Smooth muscle cell (in vitro differentiated cells): ENCODE measurements at regions not wholly inside any gene's neighbourhood (a gene's known extent, or its start where the extent isn't known, plus 50 kb on each side); places are given as distances from the start of the nearest gene placed in this dataset.

Experiments
- DNase-seq: peaks from one replicate; lab custom pipeline; 2025; ENCODE audit not compliant: unreplicated experiment; lab: John Stamatoyannopoulos, UW
- H2AFZ ChIP-seq: fragments of 200-600 bp; sonication (generic); 2 replicates; pipeline ENCODE4 v1.6.0; 2016; ENCODE audit warnings: antibody characterized with exemption, low read depth, mild to moderate bottlenecking
- H3F3A ChIP-seq: fragments of 200-600 bp; sonication (generic); 2 replicates; pipeline ENCODE4 v1.6.0; 2017; ENCODE audit warnings: antibody characterized with exemption, low read depth
- H3K27ac ChIP-seq: fragments of 200-600 bp; sonication (generic); 2 replicates; pipeline ENCODE4 v1.5.1; 2016; ENCODE audit warnings: low read depth, mild to moderate bottlenecking
- H3K27me3 ChIP-seq: fragments of 200-600 bp; sonication (generic); 2 replicates; pipeline ENCODE4 v1.6.1; 2016; ENCODE audit warnings: low read depth, mild to moderate bottlenecking
- H3K36me3 ChIP-seq: fragments of 200-600 bp; sonication (generic); 2 replicates; pipeline ENCODE4 v1.5.1; 2016; ENCODE audit warnings: low read depth
- H3K4me1 ChIP-seq: fragments of 200-600 bp; sonication (generic); 2 replicates; pipeline ENCODE4 v1.5.1; 2016; ENCODE audit warnings: low read depth
- H3K4me2 ChIP-seq: fragments of 200-600 bp; sonication (generic); 2 replicates; pipeline ENCODE4 v1.6.0; 2016; ENCODE audit warnings: mild to moderate bottlenecking
- H3K4me3 ChIP-seq: fragments of 200-600 bp; sonication (generic); 2 replicates; pipeline ENCODE4 v1.5.1; 2016; ENCODE audit warnings: mild to moderate bottlenecking
- H3K79me2 ChIP-seq: fragments of 200-600 bp; sonication (generic); 2 replicates; pipeline ENCODE4 v1.6.0; 2016; ENCODE audit warnings: low read depth, mild to moderate bottlenecking
- H3K9ac ChIP-seq: fragments of 200-600 bp; sonication (generic); 2 replicates; pipeline ENCODE4 v1.6.0; 2016; ENCODE audit warnings: low read depth
- H3K9me3 ChIP-seq: fragments of 200-600 bp; sonication (generic); replicated peaks from 2 replicates; pipeline ENCODE4 v1.5.1; 2016; ENCODE audit warnings: low read depth
- H4K20me1 ChIP-seq: fragments of 200-600 bp; sonication (generic); 2 replicates; pipeline ENCODE4 v1.6.0; 2016; ENCODE audit warnings: low read depth
- WGBS: methylation state at CpG from one replicate; pipeline ENCODE4 v1.1.7; 2016; ENCODE audit warnings: low lambda C conversion rate; 5-methylcytosine and 5-hydroxymethylcytosine counted together
- TF ChIP-seq, protein P1 (sequence below): fragments of 200-600 bp; sonication (generic); IDR thresholded peaks from 2 replicates; pipeline ENCODE4 v1.5.1; 2017; ENCODE audit warnings: borderline replicate concordance, mild to moderate bottlenecking, antibody characterized with exemption; ENCODE audit not compliant: insufficient read depth, poor library complexity, severe bottlenecking

DNA sequence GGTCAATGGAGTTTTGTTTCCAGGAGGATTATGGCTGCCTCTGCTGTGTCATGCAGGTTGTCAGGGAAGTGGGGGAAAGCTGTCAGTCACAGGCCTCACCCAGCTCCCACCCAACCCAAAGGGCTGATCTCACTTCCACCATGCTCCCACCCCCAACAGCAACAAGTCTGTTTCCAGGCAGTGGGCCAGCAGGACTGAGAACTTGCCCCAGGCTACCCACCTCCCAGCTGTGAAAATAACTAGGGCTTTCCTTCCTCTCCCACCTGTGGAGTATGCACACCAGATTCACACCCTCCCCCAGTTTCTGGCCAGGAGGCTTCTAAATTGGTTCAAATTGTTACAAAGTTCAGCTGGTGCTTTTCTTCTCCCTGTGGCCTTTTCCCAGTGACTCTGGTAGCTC, 95.6 kb upstream of the ACVR1 start:
- no peak overlapping the region for H3K27ac ChIP-seq
- TF ChIP-seq, protein P1, sequence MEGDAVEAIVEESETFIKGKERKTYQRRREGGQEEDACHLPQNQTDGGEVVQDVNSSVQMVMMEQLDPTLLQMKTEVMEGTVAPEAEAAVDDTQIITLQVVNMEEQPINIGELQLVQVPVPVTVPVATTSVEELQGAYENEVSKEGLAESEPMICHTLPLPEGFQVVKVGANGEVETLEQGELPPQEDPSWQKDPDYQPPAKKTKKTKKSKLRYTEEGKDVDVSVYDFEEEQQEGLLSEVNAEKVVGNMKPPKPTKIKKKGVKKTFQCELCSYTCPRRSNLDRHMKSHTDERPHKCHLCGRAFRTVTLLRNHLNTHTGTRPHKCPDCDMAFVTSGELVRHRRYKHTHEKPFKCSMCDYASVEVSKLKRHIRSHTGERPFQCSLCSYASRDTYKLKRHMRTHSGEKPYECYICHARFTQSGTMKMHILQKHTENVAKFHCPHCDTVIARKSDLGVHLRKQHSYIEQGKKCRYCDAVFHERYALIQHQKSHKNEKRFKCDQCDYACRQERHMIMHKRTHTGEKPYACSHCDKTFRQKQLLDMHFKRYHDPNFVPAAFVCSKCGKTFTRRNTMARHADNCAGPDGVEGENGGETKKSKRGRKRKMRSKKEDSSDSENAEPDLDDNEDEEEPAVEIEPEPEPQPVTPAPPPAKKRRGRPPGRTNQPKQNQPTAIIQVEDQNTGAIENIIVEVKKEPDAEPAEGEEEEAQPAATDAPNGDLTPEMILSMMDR = no peak
- no peak overlapping the region for H3K4me3 ChIP-seq
- no peak overlapping the region for H3K9ac ChIP-seq
- H3K4me1 ChIP-seq = no peaks in the 10 kb centered on the region
- H3K4me2 ChIP-seq = no peak overlapping the region
- no peaks in the 10 kb centered on the region for H3K27me3 ChIP-seq
- no peaks in the 10 kb centered on the region for H3K9me3 ChIP-seq
- DNase-seq = no peak
- H3K79me2 ChIP-seq = no peaks in the 10 kb centered on the region
- H3K36me3 ChIP-seq = no peaks in the 10 kb centered on the region
- H4K20me1 ChIP-seq = no peaks in the 10 kb centered on the region
- H2AFZ ChIP-seq = no peak overlapping the region
- H3F3A ChIP-seq = no peaks in the 10 kb centered on the region

DNA sequence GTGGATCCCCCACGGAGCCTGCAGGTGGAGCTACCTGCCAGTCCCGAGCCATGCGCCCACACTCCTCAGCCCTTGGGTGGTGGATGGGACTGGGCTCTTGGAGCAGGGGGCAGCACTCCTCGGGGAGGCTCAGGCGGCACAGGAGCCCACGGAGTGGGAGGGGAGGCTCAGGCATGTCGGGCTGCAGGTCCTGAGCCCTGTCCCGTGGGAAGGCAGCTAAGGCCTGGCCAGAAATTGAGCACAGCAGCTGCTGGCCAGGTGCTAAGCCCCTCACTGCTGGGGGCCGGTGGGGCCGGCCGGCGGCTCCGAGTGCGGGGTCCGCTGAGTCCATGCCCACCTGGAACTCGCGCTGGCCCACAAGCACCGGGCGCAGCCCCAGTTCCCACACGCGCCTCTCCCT, 91.7 kb upstream of the ACVR1 start:
- no peak overlapping the region for H3K27ac ChIP-seq
- H3K36me3 ChIP-seq = no peaks in the 10 kb centered on the region
- no peaks in the 10 kb centered on the region for H3K9me3 ChIP-seq
- H3K4me3 ChIP-seq = no peak overlapping the region
- no peaks in the 10 kb centered on the region for H3K27me3 ChIP-seq
- no peaks in the 10 kb centered on the region for H4K20me1 ChIP-seq
- H3K4me1 ChIP-seq = no peaks in the 10 kb centered on the region
- TF ChIP-seq, protein P1 = no peak
- no peaks in the 10 kb centered on the region for H3K79me2 ChIP-seq
- WGBS = 97% methylated on average over 21 of the region's 21 CpGs
- no peak for DNase-seq
- H3K4me2 ChIP-seq = no peak overlapping the region
- no peaks in the 10 kb centered on the region for H3F3A ChIP-seq
- H2AFZ ChIP-seq = no peak overlapping the region
- H3K9ac ChIP-seq = no peak overlapping the region

DNA sequence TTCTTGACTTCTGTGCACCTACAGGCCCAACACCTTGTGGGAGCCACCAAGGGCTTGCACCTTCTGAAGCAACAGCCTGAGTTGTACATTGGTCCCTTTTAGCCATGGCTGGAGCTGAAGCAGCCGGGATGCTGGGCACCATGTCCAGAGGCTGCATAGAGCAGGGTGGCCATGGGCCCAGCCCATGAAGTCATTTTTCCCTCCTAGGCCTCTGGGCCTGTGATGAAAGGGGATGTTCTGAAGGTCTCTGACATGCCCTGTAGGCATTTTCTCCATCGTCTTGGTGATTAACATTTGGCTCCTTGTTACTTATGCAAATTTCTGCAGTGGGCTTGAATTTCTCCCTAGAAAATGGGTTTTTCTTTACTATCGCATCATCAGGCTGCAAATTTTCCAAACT, 83.1 kb upstream of the ACVR1 start:
- Histone ChIP-seq H3K27me3 (no peaks in the 10 kb centered on the region), H3K4me2 (no peak overlapping the region), H4K20me1 (no peaks in the 10 kb centered on the region), H3K79me2 (no peaks in the 10 kb centered on the region), H3K9ac (no peak overlapping the region), H3K27ac (no peak overlapping the region), H3K4me3 (no peak overlapping the region), H3K36me3 (no peaks in the 10 kb centered on the region), H3K4me1 (no peaks in the 10 kb centered on the region), H3F3A (no peaks in the 10 kb centered on the region), H2AFZ (no peak overlapping the region), H3K9me3 (peaks cover 9% of the 10 kb centered on the region)
- DNase-seq = no peak
- TF ChIP-seq, protein P1 = no peak
- WGBS = 87% methylated on average over 3 of the region's 3 CpGs

DNA sequence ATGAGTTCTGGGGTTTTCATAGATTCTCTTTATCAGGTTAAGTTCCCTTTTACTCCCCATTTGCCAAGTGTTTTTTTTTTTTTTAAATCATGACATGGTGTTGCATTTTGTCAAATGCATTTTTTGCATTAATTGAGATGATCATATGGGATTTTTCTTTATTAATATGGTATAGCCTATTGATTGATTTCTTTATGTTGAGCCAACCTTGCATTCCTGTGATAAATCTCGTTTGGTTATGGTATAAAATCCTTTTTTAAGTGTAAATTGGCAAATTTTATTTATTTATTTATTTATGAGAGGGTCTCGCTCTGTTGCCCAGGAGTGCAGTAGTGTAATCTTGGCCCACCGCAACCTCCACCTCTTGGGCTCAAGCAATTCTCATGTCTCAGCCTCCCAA, 81.5 kb upstream of the ACVR1 start:
- Histone ChIP-seq H4K20me1 (no peaks in the 10 kb centered on the region), H3K36me3 (no peaks in the 10 kb centered on the region), H3K4me2 (no peak overlapping the region), H3K27me3 (no peaks in the 10 kb centered on the region), H3K9ac (no peak overlapping the region), H3K9me3 (peaks cover 9% of the 10 kb centered on the region), H3K4me1 (no peaks in the 10 kb centered on the region), H3K4me3 (no peak overlapping the region), H3K27ac (no peak overlapping the region), H3F3A (no peaks in the 10 kb centered on the region), H3K79me2 (no peaks in the 10 kb centered on the region), H2AFZ (no peak overlapping the region)
- WGBS = 72% methylated on average over 3 of the region's 3 CpGs
- no peak for DNase-seq
- TF ChIP-seq, protein P1 = no peak
